T-cell (primary cell): ENCODE measurements at regions not wholly inside any gene's neighbourhood (a gene's known extent, or its start where the extent isn't known, plus 50 kb on each side); places are given as distances from the start of the nearest gene placed in this dataset.

Source experiments
- ATAC-seq, 4 experiments: fragments of 200-7000 bp in 3 of 4; fragments of 150-1000 bp in 1 of 4; cut with Tn5 transposase; replicated peaks in 1 of 4; 1 replicate in 3 of 4; 2 replicates in 1 of 4; pipeline ENCODE4 v1.10.0; 2021; ENCODE audit warnings: moderate library complexity in 3 of 4, mild to moderate bottlenecking in 2 of 4, moderate number of reproducible peaks in 1 of 4
- CTCF ChIA-PET, 2 donors: fragments of 300-600 bp; sonication (Branson Sonifier 250); formaldehyde crosslinking; loops; one replicate each; lab custom pipeline; 2022; ENCODE audit warnings: antibody characterized with exemption in 2 of 2; lab: Charles Lee
- POLR2A ChIA-PET, 2 donors: fragments of 300-600 bp; sonication (Branson Sonifier 250); formaldehyde crosslinking; loops; one replicate each; lab custom pipeline; 2022; ENCODE audit warnings: antibody characterized with exemption in 2 of 2; lab: Charles Lee
- DNase-seq, 35 experiments: peaks; one replicate each; pipeline versions ENCODE4 v3.0.0 to v3.0.0-alpha.2; 2013 to 2023
- H3K27ac ChIP-seq: one replicate; pipeline ENCODE4 v1.5.1; 2013; ENCODE audit warnings: low read length
- H3K27me3 ChIP-seq, 2 experiments: replicated peaks in 1 of 2; 1 replicate in 1 of 2; 2 replicates in 1 of 2; pipeline versions ENCODE4 v1.6.1 to v1.7.0; 2013; ENCODE audit warnings: low read length in 1 of 2, mixed read lengths in 1 of 2; ENCODE audit not compliant: control insufficient read depth in 2 of 2, insufficient read depth in 2 of 2; ENCODE audit errors: extremely low read depth in 1 of 2
- H3K36me3 ChIP-seq, 2 donors: 1 replicate in 1 of 2; 2 replicates in 1 of 2; pipeline versions ENCODE4 v1.6.1 to v1.7.0; 2013; ENCODE audit warnings: low read length in 1 of 2; ENCODE audit not compliant: control insufficient read depth in 2 of 2, insufficient read depth in 1 of 2; ENCODE audit errors: extremely low read depth in 1 of 2
- H3K4me1 ChIP-seq, 2 experiments: 1 replicate in 1 of 2; 2 replicates in 1 of 2; pipeline versions ENCODE4 v1.6.1 to v1.7.0; 2013; ENCODE audit warnings: low read length in 2 of 2, mixed read lengths in 1 of 2; ENCODE audit not compliant: insufficient read depth in 2 of 2, control insufficient read depth in 1 of 2; ENCODE audit errors: extremely low read depth in 1 of 2
- H3K4me3 ChIP-seq, 2 donors: 1 replicate in 1 of 2; 2 replicates in 1 of 2; pipeline versions ENCODE4 v1.5.1 to v1.7.0; 2013; ENCODE audit warnings: mild to moderate bottlenecking in 2 of 2, low read length in 1 of 2, moderate library complexity in 1 of 2; ENCODE audit not compliant: control insufficient read depth in 1 of 2; ENCODE audit errors: extremely low read depth in 1 of 2
- H3K9me3 ChIP-seq: 2 replicates; pipeline ENCODE4 v1.7.0; 2013
- H3K27ac Mint-ChIP-seq, 2 donors: one replicate each; pipeline ENCODE4 v1.8.0; 2020 to 2021; ENCODE audit warnings: mild to moderate bottlenecking in 2 of 2, mixed read lengths in 2 of 2
- H3K27me3 Mint-ChIP-seq, 2 donors: one replicate each; pipeline ENCODE4 v1.8.0; 2021 to 2022; ENCODE audit warnings: mixed read lengths in 2 of 2
- H3K36me3 Mint-ChIP-seq: one replicate; pipeline ENCODE4 v1.8.0; 2021; ENCODE audit warnings: mixed read lengths
- H3K4me1 Mint-ChIP-seq, 3 donors: one replicate each; pipeline ENCODE4 v1.8.0; 2020 to 2022; ENCODE audit warnings: mixed read lengths in 3 of 3, mild to moderate bottlenecking in 1 of 3
- H3K4me3 Mint-ChIP-seq, 3 donors: one replicate each; pipeline ENCODE4 v1.8.0; 2020 to 2022; ENCODE audit warnings: mild to moderate bottlenecking in 3 of 3, mixed read lengths in 3 of 3, moderate library complexity in 3 of 3
- H3K9me3 Mint-ChIP-seq, 3 donors: one replicate each; pipeline ENCODE4 v1.8.0; 2020 to 2022; ENCODE audit warnings: mixed read lengths in 3 of 3
- WGBS: methylation state at CpG from one replicate; pipeline ENCODE4 v1.1.5; 2013; ENCODE audit warnings: missing lambda C conversion rate; ENCODE audit not compliant: insufficient coverage; 5-methylcytosine and 5-hydroxymethylcytosine counted together

GRCh38 chr5:50945139-50945538 is 278.7 kb downstream of the PARP8 start:
- no peak for DNase-seq
- no peaks in the 10 kb centered on the region for H3K36me3 ChIP-seq
- no peak overlapping the region for H3K4me3 Mint-ChIP-seq
- no peak for ATAC-seq
- 100% methylated on average over 1 of the region's 2 CpGs for WGBS
- H3K4me1 ChIP-seq, result no peaks in the 10 kb centered on the region
- no peaks in the 10 kb centered on the region for H3K27me3 ChIP-seq
- no peak overlapping the region for H3K4me3 ChIP-seq
- H3K9me3 ChIP-seq, result no peaks in the 10 kb centered on the region
- H3K4me1 Mint-ChIP-seq, result no peaks in the 10 kb centered on the region
- CTCF ChIA-PET, result no interaction called here
- H3K36me3 Mint-ChIP-seq, result peaks cover 3% of the 10 kb centered on the region
- POLR2A ChIA-PET, result no interaction called here
- H3K9me3 Mint-ChIP-seq, result peaks cover 4 to 30% (median 7%) of the 10 kb centered on the region in 3 donors
- no peak overlapping the region for H3K27ac ChIP-seq
- no peak overlapping the region for H3K27ac Mint-ChIP-seq
- H3K27me3 Mint-ChIP-seq, result peaks cover 0 to 4% of the 10 kb centered on the region in 2 donors

GRCh38 chr5:50947906-50948683 is 281.7 kb downstream of the PARP8 start:
- POLR2A ChIA-PET, result no interaction called here
- H3K27me3 ChIP-seq, result no peaks in the 10 kb centered on the region
- CTCF ChIA-PET, result no interaction called here
- WGBS, result 56% methylated on average over 4 of the region's 6 CpGs
- Mint-ChIP-seq H3K27me3 (peaks cover 4 to 8% of the 10 kb centered on the region in 2 donors), H3K4me3 (no peak overlapping the region), H3K4me1 (no peaks in the 10 kb centered on the region), H3K9me3 (peaks cover 4 to 15% (median 7%) of the 10 kb centered on the region in 3 donors), H3K36me3 (peaks cover 3% of the 10 kb centered on the region), H3K27ac (no peak overlapping the region)
- no peak overlapping the region for H3K4me3 ChIP-seq
- ATAC-seq (no peak), DNase-seq (no peak)
- no peaks in the 10 kb centered on the region for H3K4me1 ChIP-seq
- H3K27ac ChIP-seq, result no peak overlapping the region
- H3K36me3 ChIP-seq, result no peaks in the 10 kb centered on the region
- no peaks in the 10 kb centered on the region for H3K9me3 ChIP-seq

- DNase-seq (no peak), ATAC-seq (no peak)
- H3K36me3 ChIP-seq, result no peaks in the 10 kb centered on the region
- Mint-ChIP-seq H3K4me1 (no peaks in the 10 kb centered on the region), H3K27me3 (peaks cover 28 to 44% of the 10 kb centered on the region in 2 donors), H3K9me3 (no peaks in the 10 kb centered on the region), H3K36me3 (no peaks in the 10 kb centered on the region), H3K4me3 (no peak overlapping the region), H3K27ac (no peak overlapping the region)
- H3K9me3 ChIP-seq, result no peaks in the 10 kb centered on the region
- WGBS, result no CpG with 5 or more reads among the region's 1 CpG
- H3K4me3 ChIP-seq, result no peak overlapping the region
- ChIA-PET CTCF (no interaction called here), POLR2A (no interaction called here)
- no peaks in the 10 kb centered on the region for H3K4me1 ChIP-seq
- H3K27me3 ChIP-seq, result peaks cover 3 to 4% of the 10 kb centered on the region in 2 experiments
- no peak overlapping the region for H3K27ac ChIP-seq
Observed at GRCh38 chr5:50953290-50953689, 286.9 kb downstream of the PARP8 start.

- Histone ChIP-seq H3K27ac (no peak overlapping the region), H3K4me3 (no peak overlapping the region), H3K4me1 (peaks cover 3 to 13% of the 10 kb centered on the region in 2 experiments), H3K27me3 (peaks cover 7 to 20% of the 10 kb centered on the region in 2 experiments), H3K9me3 (no peaks in the 10 kb centered on the region), H3K36me3 (no peaks in the 10 kb centered on the region)
- H3K4me1 Mint-ChIP-seq, result peaks cover 9 to 12% (median 10%) of the 10 kb centered on the region in 3 donors
- ChIA-PET CTCF (interaction anchor here (0.7 to 2.3 kb wide), 4 partner anchors 1696 to 1699 kb away, joined by 3 to 11 read pairs (median 4); no protein-coding TSS in a partner anchor), POLR2A (no interaction called here)
- ATAC-seq (no peak), DNase-seq (peak in 2 of 35 experiments; percentile 9 to 39)
- H3K9me3 Mint-ChIP-seq, result no peaks in the 10 kb centered on the region
- H3K27ac Mint-ChIP-seq, result no peak overlapping the region
- H3K36me3 Mint-ChIP-seq, result no peaks in the 10 kb centered on the region
- no peak overlapping the region for H3K4me3 Mint-ChIP-seq
- H3K27me3 Mint-ChIP-seq, result peaks cover 50 to 60% of the 10 kb centered on the region in 2 donors
- WGBS, result no CpG with 5 or more reads among the region's 5 CpGs
Observed at GRCh38 chr5:50958852-50959457, 292.5 kb downstream of the PARP8 start.

GRCh38 chr5:50962934-50963872 is 296.8 kb downstream of the PARP8 start:
- DNase-seq, result peak in 31 of 35 experiments; percentile 10 to 72 (median 37)
- Histone ChIP-seq H3K27me3 (peaks cover 19 to 49% of the 10 kb centered on the region in 2 experiments), H3K36me3 (no peaks in the 10 kb centered on the region), H3K4me3 (peak overlapping the region; percentile 32 to 85), H3K4me1 (peaks cover 9 to 41% of the 10 kb centered on the region in 2 experiments), H3K9me3 (no peaks in the 10 kb centered on the region), H3K27ac (no peak overlapping the region)
- peak overlapping the region; percentile 72 to 84 (median 74) for H3K4me3 Mint-ChIP-seq
- no peak overlapping the region for H3K27ac Mint-ChIP-seq
- WGBS, result 5% methylated on average over 22 of the region's 44 CpGs
- H3K27me3 Mint-ChIP-seq, result peaks cover 59 to 70% of the 10 kb centered on the region in 2 donors
- ChIA-PET CTCF (interaction anchor here (0.5 to 1.2 kb wide), 10 partner anchors 8 to 1836 kb away, joined by 3 to 19 read pairs (median 3); no protein-coding TSS in a partner anchor), POLR2A (interaction anchor here in 1 of 2 donors (0.5 to 0.6 kb wide), 3 partner anchors 142 to 1275 kb away, joined by 4 to 6 read pairs (median 4); no protein-coding TSS in a partner anchor)
- ATAC-seq, result peak; percentile 62 to 75 (median 70)
- H3K4me1 Mint-ChIP-seq, result peaks cover 42 to 44% (median 44%) of the 10 kb centered on the region in 3 donors
- H3K36me3 Mint-ChIP-seq, result no peaks in the 10 kb centered on the region
- H3K9me3 Mint-ChIP-seq, result no peaks in the 10 kb centered on the region
